ENCODE measurements at regions not wholly inside any gene's neighbourhood (a gene's known extent, or its start where the extent isn't known, plus 50 kb on each side); places are given as distances from the start of the nearest gene placed in this dataset.

DNA sequence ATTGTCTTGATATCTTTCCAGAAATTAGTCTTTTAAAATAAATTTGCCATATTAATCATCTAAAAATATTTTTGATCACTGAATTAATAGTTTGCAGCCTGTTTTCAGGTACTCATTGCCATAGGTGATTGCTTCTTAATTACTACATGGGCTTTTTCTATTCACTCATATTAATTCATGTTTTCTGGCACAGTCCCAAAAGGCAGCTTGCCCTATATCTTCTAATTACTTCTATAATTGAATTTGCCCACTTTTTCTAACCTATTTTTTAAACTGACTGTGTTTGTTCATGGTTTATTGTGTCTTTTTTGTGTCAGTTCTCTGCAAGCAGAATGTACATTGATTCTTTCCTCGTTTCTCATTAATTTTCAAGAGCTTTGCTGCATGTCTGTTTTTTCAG lies 85.7 kb upstream of the SOX2 start:
- no peak overlapping the region for H3K4me2 ChIP-seq
- peaks cover 10 to 45% (median 15%) of the 10 kb centered on the region in 10 experiments; a peak in 19 of 20 replicates for H3K4me1 ChIP-seq
- H4K20me1 ChIP-seq, result no peaks in the 10 kb centered on the region
- no peak for TF ChIP-seq Cebpa-rat (IDR thresholded peaks at IDR 0.05)
- no peaks in the 10 kb centered on the region for H3K36me3 ChIP-seq
- no peak overlapping the region for H3K9ac ChIP-seq
- H3K4me3 ChIP-seq, result no peak overlapping the region
- no peaks in the 10 kb centered on the region for H3K27me3 ChIP-seq
- no peaks in the 10 kb centered on the region for H3K9me3 ChIP-seq (replicated peaks in 1 of 11)
- H3K27ac ChIP-seq, result no peak overlapping the region

DNA sequence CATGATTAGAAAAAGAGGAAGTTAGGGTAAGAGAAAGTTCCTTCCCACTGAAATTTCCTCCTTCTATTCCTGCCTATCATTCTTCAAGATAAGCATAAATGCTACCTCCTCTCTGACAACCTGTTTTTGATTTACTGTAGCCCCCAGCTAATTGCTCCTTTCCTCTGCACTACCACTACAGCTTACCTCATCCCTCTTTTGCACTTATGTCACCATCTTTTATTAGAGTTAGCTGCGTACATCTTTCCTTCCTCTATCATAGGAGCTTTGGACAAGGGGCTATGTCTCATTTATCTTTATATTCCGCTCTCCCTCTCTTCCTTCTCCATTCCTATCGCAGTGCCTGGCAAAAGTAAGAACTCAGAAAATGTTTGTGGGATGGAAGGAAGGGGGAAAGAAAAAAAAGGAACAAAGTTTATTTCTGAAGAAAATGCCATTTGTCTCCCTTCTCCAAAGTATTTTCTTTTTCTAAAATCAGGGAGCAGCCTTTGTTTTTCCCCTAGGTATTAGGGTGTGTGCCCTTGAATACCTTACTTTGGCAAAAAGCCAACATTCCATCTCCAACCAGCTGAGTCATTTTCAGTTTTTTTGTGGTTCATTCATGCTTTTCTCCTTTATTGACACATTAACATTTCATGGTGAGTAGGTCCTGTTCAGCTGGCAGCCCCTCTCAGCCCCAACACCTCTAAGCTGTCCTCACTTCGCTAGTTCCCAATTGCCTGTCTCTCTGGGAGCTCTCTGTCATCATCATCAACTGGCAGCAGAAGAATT lies 87.6 kb upstream of the SOX2 start:
- H3K27me3 ChIP-seq, result no peaks in the 10 kb centered on the region
- peaks cover 10 to 39% (median 14%) of the 10 kb centered on the region in 10 experiments; a peak in 19 of 20 replicates for H3K4me1 ChIP-seq
- no peaks in the 10 kb centered on the region for H3K36me3 ChIP-seq
- no peak for TF ChIP-seq Cebpa-rat (IDR thresholded peaks at IDR 0.05)
- no peak overlapping the region for H3K9ac ChIP-seq
- no peaks in the 10 kb centered on the region for H4K20me1 ChIP-seq
- H3K4me3 ChIP-seq, result no peak overlapping the region
- H3K4me2 ChIP-seq, result peak overlapping the region; percentile 8 to 76 (median 41); a peak in 18 of 22 replicates
- no peaks in the 10 kb centered on the region for H3K9me3 ChIP-seq (replicated peaks in 1 of 11)
- H3K27ac ChIP-seq, result no peak overlapping the region

DNA sequence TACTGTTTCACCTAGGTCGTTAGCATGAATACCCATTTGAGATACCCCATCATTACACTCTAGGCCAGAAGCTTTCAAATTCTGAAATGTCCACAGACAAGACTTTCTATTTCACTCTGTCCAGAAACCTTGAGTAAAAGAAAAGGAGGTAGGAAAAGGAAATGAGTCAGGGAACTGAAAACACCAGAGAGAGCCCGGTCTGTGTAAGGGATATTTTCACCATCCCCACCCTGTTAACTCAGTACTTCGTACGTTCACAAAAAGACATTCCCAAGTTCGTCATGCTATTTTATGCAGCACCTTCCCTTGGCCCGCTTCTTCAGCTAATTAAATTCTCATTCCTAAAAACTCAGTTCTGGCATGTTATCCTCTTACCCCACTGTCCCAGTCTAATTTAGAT lies 89.4 kb upstream of the SOX2 start:
- Histone ChIP-seq H3K4me3 (no peak overlapping the region), H3K27me3 (no peaks in the 10 kb centered on the region), H3K36me3 (no peaks in the 10 kb centered on the region), H3K27ac (no peak overlapping the region), H3K4me1 (peaks cover 10 to 32% (median 12%) of the 10 kb centered on the region in 10 experiments; a peak in 19 of 20 replicates), H3K4me2 (peak overlapping the region in 5 of 11 experiments; percentile 8 to 62 (median 38); a peak in 8 of 22 replicates), H3K9me3 (replicated peaks in 1 of 11) (no peaks in the 10 kb centered on the region), H4K20me1 (no peaks in the 10 kb centered on the region), H3K9ac (no peak overlapping the region)
- no peak for TF ChIP-seq Cebpa-rat (IDR thresholded peaks at IDR 0.05)

- Histone ChIP-seq H3K9me3 (replicated peaks in 1 of 11) (no peaks in the 10 kb centered on the region), H3K27me3 (no peaks in the 10 kb centered on the region)
These were observed 91.8 kb upstream of the SOX2 start for GRCh38 chr3:181619897-181620296.

DNA sequence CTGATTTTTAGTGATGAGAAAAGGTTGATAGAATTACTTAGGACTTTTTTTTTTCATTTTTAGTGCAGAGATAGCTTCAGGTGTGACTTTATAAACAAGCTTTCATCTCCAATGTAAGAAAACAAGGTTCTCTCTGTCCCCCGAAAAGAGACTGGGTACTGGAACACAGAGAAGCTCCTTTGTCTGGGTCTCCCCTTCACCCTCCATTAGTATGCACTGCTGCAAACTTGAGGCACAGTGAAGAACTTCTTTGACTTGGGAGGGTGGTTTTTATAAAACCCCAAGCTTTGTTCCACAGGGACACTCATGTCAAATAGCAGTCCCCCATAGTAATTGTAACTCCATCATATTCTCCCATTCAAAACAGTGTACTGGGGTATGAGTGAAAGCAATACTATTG lies 93.5 kb upstream of the SOX2 start:
- no peaks in the 10 kb centered on the region for H4K20me1 ChIP-seq
- H3K4me1 ChIP-seq, result peaks cover 0 to 23% (median 0%) of the 10 kb centered on the region in 10 experiments; a peak in 8 of 20 replicates
- H3K4me2 ChIP-seq, result no peak overlapping the region
- no peaks in the 10 kb centered on the region for H3K36me3 ChIP-seq
- no peaks in the 10 kb centered on the region for H3K9me3 ChIP-seq (replicated peaks in 1 of 11)
- H3K27me3 ChIP-seq, result no peaks in the 10 kb centered on the region
- H3K9ac ChIP-seq, result no peak overlapping the region
- H3K27ac ChIP-seq, result no peak overlapping the region
- no peak overlapping the region for H3K4me3 ChIP-seq
- TF ChIP-seq Cebpa-rat (IDR thresholded peaks at IDR 0.05), result no peak

More at GRCh38 chr3:181619897-181620296, 91.8 kb upstream of the SOX2 start:
- Histone ChIP-seq H4K20me1 (no peaks in the 10 kb centered on the region), H3K27ac (no peak overlapping the region), H3K4me1 (peaks cover 10 to 39% (median 12%) of the 10 kb centered on the region in 10 experiments; a peak in 19 of 20 replicates), H3K4me3 (no peak overlapping the region), H3K36me3 (no peaks in the 10 kb centered on the region), H3K4me2 (no peak overlapping the region), H3K9ac (no peak overlapping the region)
- no peak for TF ChIP-seq Cebpa-rat (IDR thresholded peaks at IDR 0.05)

- Histone ChIP-seq H3K27ac (no peak overlapping the region), H3K4me2 (peak overlapping the region in 1 of 11 experiments; percentile 17; a peak in 2 of 22 replicates), H3K9me3 (replicated peaks in 1 of 11) (no peaks in the 10 kb centered on the region), H3K27me3 (no peaks in the 10 kb centered on the region), H4K20me1 (no peaks in the 10 kb centered on the region), H3K4me1 (peaks cover 0 to 8% (median 0%) of the 10 kb centered on the region in 10 experiments; a peak in 5 of 20 replicates), H3K4me3 (no peak overlapping the region), H3K36me3 (no peaks in the 10 kb centered on the region), H3K9ac (no peak overlapping the region)
- no peak for TF ChIP-seq Cebpa-rat (IDR thresholded peaks at IDR 0.05)
These were observed 95.3 kb upstream of the SOX2 start for GRCh38 chr3:181616088-181617070.

DNA sequence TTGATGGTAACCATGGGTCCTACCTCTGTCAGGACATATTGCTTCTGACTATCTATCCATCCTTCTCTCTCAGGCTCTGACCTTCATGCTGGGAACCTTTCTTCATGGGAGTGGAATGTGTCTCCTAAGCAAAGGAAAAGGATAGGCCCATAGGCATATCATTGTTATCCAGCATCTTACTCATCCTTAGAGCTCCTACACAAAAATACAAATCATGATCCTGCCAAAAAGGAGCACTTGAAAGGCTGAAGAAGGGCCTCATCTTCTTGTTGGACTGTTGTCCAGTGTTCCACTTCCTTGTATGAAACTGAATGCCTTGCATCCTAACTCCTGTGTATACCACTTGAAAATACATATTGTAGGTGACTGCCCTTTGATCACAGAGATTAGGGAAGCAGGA lies 96.1 kb upstream of the SOX2 start:
- Histone ChIP-seq H3K9me3 (replicated peaks in 1 of 11) (no peaks in the 10 kb centered on the region), H3K27me3 (no peaks in the 10 kb centered on the region), H3K27ac (no peak overlapping the region), H3K4me3 (no peak overlapping the region), H4K20me1 (no peaks in the 10 kb centered on the region), H3K36me3 (no peaks in the 10 kb centered on the region), H3K4me1 (peaks cover 0 to 8% (median 0%) of the 10 kb centered on the region in 10 experiments; a peak in 5 of 20 replicates), H3K9ac (no peak overlapping the region), H3K4me2 (no peak overlapping the region)
- no peak for TF ChIP-seq Cebpa-rat (IDR thresholded peaks at IDR 0.05)

DNA sequence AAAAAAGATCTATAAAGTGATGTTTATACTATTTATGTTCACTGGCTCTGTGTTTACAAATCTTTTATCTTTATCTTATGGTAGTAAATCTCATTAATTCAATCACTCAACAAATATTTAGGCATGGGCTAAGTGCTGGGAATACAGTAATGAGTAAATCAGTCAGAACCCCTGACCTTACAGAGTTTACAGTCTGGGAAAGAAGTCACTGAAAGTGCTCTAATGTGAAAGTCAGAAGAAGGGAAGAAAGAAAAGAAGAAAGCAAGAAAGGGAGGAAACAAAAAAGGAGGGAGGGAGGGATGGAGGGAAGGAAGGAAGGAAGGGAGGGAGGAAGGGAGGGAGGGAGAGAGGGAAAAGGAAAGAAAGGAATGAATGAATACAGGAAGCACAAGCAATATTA lies 96.8 kb upstream of the SOX2 start:
- no peak overlapping the region for H3K4me2 ChIP-seq

DNA sequence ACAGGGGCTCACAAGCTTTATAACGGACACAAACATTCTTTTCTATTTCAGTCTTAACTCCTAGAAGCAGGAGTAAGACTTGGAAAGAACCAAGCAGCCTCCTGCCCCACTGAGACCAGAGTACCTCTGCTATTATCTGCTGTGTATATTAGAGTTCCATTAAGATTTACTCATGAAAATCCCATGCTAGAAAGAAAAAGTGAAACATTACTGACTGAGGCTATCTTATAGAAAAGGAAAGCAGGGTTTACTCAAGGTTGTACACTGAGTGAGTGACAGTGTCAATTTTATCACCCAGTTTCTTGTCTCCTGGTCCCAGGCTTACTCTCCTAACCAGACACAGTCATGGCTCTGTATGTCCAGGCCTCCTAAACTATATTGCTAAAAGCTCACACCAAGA lies 97.9 kb upstream of the SOX2 start:
- Histone ChIP-seq H3K4me2 (no peak overlapping the region), H4K20me1 (no peaks in the 10 kb centered on the region), H3K36me3 (no peaks in the 10 kb centered on the region), H3K27ac (no peak overlapping the region), H3K27me3 (no peaks in the 10 kb centered on the region), H3K9ac (no peak overlapping the region), H3K9me3 (replicated peaks in 1 of 11) (no peaks in the 10 kb centered on the region), H3K4me1 (peaks cover 0 to 18% (median 2%) of the 10 kb centered on the region in 10 experiments; a peak in 7 of 20 replicates), H3K4me3 (no peak overlapping the region)
- no peak for TF ChIP-seq Cebpa-rat (IDR thresholded peaks at IDR 0.05)

More for the DNA sequence above, 96.8 kb upstream of the SOX2 start:
- Histone ChIP-seq H3K27ac (no peak overlapping the region), H3K9me3 (replicated peaks in 1 of 11) (no peaks in the 10 kb centered on the region), H3K4me1 (peaks cover 0 to 8% (median 0%) of the 10 kb centered on the region in 10 experiments; a peak in 5 of 20 replicates), H4K20me1 (no peaks in the 10 kb centered on the region), H3K36me3 (no peaks in the 10 kb centered on the region), H3K27me3 (no peaks in the 10 kb centered on the region), H3K4me3 (no peak overlapping the region), H3K9ac (no peak overlapping the region)
- TF ChIP-seq Cebpa-rat (IDR thresholded peaks at IDR 0.05), result no peak
